HG02623 (cell line): ENCODE measurements at regions not wholly inside any gene's neighbourhood (a gene's known extent, or its start where the extent isn't known, plus 50 kb on each side); places are given as distances from the start of the nearest gene placed in this dataset.

ENCODE experiments used
- ATAC-seq: cut with Tn5 transposase; IDR thresholded peaks from one replicate; pipeline ENCODE4 v1.9.1; 2021; ENCODE audit warnings: moderate library complexity; ENCODE audit not compliant: unreplicated experiment

DNA sequence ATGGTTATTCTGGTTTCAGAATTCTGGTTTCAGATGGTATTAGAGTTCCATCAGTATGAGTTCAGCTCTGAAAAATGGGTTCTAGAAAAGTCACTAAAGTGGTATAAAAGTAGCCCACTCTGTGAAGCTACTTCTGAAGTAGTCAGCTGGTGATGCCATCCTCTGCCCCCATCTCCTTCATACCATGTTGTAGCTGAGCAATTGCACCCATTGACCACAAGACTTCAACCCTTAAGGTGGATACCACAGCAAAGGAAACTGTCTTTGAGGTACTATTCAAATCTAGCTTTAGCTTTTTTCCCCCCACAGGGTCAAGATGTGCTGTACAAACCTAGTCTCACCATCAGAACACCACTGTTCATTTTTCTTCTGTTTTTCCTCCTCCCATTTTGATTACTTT, 444.9 kb downstream of the DMAC1 start:
- ATAC-seq: no peak

DNA sequence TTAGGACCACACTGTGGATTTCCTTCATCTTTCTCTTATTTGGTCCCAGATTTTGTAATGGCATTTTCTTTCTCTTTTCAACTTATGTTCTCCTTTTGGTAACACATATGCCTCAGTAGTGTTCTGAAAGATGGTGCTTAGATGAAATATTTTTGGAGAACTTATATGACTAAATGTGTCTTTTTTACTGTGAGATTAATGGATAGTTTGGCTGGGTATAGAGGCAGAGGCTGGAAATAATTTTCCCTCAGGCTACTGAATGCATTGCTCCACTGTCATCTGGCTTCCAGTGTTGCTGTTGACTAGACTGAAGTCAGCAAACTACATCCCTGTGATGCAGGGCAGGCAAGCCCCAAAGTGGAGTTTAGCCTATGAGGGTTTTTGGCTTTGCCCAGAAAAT, 450.9 kb downstream of the DMAC1 start:
- no peak for ATAC-seq

- no peak for ATAC-seq
These were observed 452.0 kb downstream of the DMAC1 start for GRCh38 chr9:7347556-7347955.

DNA sequence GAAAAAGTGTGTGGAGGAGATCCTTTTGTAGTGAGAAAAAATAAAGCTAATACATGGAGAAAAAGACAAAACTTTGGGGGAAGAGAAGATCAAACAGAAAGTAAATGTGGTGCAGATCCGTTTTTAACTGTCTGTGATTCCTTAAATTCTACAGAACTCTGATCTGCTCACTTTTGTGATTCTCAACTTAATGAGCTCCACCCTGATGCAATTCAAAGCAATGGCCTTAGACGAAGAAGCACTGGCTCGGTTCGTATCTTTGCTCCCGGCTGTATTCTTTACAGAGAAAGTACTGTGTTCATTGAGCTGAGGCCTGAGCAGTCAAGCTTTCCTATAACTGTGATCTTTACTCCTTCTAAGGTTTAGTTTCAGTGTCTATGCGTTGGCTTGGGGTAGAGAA, 453.4 kb downstream of the DMAC1 start:
- ATAC-seq: no peak

GRCh38 chr9:7342736-7343135, 456.8 kb downstream of the DMAC1 start:
- ATAC-seq: peak; percentile 28

DNA sequence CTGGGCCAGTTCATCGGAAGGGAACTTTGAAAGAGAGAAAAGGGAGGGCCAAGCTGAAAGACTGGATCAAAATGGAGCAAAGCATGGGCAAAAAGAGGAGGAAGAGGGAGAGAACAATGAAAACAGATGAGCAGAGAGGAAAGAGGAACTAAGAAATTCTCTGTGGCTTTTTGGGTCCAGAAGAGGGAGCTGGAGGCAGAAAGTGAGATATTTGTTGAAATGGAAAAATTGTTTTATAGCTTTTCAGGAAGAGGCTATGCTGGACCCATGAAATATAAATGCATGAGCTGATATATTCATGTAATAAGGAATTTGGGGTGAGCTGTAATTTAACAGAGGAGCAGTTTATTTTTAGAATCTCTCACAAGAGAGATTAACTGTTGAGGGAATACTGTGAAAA, 457.3 kb downstream of the DMAC1 start:
- ATAC-seq: peak; percentile 84

DNA sequence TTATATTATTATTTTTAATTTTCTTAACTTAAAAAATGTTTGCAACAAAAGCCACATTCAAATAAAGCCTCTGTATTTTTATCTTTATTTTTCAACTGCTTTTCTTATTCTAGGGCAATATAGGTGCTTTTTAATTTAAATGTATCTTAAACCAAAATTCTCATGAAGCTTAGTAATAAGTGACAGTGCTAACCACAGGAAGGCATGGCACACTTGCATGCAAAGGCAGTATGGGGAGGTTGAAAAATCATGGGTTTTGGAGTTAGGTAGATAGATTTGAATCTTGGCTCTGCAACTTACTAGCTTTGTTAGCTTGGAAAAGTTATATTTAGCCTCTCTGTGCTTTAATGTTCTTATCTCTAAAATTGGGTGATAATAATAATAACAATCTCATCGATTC, 458.0 kb downstream of the DMAC1 start:
- ATAC-seq: no peak

DNA sequence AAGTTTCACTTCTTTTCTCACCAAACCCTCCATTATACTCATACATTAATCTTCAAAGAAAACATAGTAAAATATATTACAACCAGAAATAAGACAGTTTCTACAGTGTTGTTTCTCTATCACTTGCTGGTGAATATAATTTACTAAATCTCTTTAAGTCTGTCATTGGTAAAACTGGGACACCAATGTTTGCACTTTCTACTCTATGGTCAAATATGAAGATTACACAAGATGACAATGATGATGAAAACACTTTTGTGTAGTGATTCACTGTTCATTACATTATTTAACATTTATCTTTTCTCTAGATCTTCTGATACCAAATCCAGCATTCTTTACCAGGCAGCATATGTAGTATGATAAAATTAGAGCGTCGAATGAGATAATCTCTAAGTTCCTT, 459.1 kb downstream of the DMAC1 start:
- ATAC-seq: no peak

- no peak for ATAC-seq
These were observed 460.8 kb downstream of the DMAC1 start for GRCh38 chr9:7338586-7339281.

- no peak for ATAC-seq
These were observed 463.1 kb downstream of the DMAC1 start for GRCh38 chr9:7336356-7337065.

GRCh38 chr9:7333719-7334118, 465.9 kb downstream of the DMAC1 start:
- ATAC-seq: no peak

DNA sequence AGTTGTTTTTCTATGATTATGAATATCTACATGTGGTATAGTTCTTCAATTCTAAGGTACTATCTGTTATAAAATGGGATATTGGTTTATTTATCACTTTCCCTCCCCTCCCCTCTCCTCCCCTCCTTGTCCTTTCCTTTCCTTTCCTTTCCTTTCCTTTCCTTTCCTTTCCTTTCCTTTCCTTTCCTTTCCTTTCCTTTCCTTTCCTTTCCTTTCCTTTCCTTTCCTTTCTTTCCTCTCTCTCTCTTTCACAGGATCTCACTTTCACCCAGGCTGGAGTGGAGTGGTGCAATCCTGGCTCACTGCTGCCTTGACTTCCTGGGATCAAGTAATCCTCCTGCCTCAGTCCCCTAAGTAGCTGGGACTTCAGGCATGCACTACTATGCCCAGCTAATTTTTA, 466.8 kb downstream of the DMAC1 start:
- no peak for ATAC-seq

- ATAC-seq: no peak
These were observed 471.1 kb downstream of the DMAC1 start for GRCh38 chr9:7328453-7328852.

- ATAC-seq: no peak
These were observed 473.6 kb downstream of the DMAC1 start for GRCh38 chr9:7325995-7326394.

DNA sequence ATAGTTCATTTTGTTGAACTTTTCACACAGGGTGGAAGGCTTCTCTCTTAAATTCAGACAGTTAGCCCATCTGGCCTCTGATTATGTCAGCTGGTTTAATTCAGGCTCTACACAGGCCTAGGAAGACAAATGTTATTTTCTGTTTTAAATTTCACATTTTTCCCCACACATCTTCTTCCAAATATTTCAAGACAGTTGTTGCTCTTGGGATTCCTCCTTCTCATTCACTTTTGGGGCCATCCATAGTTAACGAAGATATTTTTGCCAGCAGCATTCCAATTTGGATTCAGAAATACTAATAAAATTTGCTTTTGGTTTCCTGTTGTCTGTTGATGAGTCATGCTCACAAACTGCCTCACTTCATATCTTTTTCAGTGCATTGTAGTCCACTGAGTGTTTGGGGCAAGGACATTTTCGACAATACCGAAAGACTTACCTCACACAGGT, 475.4 kb downstream of the DMAC1 start:
- ATAC-seq: no peak

DNA sequence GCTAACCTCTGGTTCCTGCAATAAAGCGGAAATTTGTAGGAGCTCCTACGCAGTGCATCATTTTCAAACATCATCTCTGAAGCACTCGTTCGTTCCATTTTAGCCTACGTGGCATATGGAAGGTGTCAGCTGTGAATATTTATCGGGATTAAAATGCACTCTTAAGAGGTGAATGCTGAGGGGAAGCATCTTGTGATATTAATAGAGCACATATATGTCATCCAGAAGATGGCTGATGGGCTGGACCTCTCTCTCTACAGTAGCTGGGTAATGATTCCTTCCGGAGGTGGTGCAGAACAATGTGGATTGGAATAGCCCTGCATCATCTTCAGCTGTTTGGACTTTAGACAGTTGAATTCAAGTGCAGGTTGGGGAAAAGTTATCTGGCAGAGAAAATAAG, 478.7 kb downstream of the DMAC1 start:
- ATAC-seq: no peak

- ATAC-seq: no peak
These were observed 479.4 kb downstream of the DMAC1 start for GRCh38 chr9:7320139-7320538.

DNA sequence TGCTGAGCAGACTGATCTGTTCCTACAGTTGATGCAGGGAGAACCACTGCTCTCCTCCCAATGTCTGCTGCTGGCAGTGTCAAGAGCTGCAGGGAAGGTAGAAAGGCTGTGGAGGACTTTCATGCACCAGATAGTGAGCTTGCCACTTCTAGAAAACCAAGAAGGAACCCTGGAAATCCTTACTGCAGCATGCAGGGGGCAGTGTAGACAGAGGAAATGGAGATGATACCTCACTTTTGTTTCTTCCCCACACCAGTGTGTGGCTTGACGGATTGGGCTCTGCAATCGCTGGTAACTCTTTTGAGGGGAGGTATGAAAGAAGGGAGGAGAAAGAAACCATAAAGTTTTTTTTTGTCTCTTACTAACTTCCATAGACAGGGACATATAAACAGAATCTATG, 480.7 kb downstream of the DMAC1 start:
- no peak for ATAC-seq

- ATAC-seq: no peak
These were observed 482.6 kb downstream of the DMAC1 start for GRCh38 chr9:7316967-7317366.

- ATAC-seq: no peak
These were observed 483.3 kb downstream of the DMAC1 start for GRCh38 chr9:7316166-7316795.

DNA sequence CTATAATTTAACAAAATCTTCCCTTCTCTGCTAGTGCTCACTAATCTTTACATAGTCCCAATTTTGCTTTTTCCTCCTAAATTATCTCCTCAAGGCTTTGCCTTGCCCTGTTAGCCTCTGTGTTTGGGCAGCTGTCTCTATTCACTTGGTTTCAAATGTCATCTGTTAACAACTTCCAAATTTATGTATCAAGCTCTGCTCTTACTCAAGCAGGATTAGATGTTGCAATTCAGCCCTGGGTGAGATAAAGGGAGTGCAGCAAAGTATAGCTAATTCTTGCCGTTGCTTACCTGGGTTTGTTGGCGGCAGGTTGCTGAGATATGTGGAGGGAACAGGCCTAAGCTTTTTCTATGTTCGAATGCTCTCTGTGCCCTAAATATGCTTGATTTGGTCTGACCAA, 483.8 kb downstream of the DMAC1 start:
- no peak for ATAC-seq

DNA sequence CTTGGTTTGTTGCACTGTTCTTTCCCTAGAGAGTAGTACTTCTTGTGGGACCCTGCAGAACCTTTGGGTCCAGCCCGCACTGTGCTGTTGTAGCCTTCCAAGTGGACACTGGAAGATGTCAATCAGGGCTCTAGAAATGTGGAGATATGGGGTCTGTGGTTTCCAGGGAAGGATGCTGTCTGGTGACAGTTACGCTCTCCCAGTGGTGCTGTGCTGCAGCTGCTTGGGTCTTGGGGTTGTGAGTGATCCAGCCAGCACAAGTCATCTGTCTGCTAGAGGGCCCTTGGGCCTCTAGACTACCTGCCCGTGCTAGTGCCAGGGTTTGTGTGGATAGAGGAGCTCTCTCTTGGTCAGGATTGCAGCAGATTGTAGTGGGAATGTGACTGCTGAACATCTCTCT, 484.5 kb downstream of the DMAC1 start:
- ATAC-seq: no peak
